Dedifferentiated amniotic fluid mesenchymal stem cell (primary cell): ENCODE measurements at regions not wholly inside any gene's neighbourhood (a gene's known extent, or its start where the extent isn't known, plus 50 kb on each side); places are given as distances from the start of the nearest gene placed in this dataset.
A peak's percentile ranks its signal among the peaks of the same experiment; 100 is the strongest.

Experiments used
- DNase-seq: peaks from one replicate; pipeline ENCODE4 v3.0.0-alpha.2; 2016; ENCODE audit errors: extremely low spot score

GRCh38 chr3:188036375-188037194 is 117.4 kb upstream of the LPP start:
- no peak for DNase-seq

DNA sequence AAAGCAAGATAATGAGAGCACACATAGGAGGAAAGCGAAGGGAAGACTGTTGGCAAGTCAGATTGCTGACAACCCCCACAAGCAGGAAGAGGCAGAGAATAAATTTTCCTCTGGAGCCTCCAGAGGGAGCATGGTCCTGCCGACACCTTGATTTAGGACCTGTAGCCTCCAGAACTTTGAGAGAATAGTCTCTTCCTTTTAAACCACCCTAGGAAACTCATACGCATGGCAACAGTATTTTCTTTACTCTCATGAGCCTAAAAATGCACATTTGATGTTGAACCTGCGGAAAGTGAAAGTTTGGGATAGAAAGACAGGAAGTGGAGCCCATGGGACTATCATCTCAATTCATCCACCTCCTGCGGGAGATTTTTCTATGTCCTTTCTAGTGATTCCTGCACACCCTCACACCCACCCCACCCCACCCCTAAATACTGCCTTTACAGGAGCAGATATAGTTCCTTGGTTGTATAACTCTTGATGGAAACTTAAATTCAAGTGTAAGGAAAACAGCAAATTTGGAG is 116.7 kb upstream of the LPP start:
- DNase-seq: no peak

DNA sequence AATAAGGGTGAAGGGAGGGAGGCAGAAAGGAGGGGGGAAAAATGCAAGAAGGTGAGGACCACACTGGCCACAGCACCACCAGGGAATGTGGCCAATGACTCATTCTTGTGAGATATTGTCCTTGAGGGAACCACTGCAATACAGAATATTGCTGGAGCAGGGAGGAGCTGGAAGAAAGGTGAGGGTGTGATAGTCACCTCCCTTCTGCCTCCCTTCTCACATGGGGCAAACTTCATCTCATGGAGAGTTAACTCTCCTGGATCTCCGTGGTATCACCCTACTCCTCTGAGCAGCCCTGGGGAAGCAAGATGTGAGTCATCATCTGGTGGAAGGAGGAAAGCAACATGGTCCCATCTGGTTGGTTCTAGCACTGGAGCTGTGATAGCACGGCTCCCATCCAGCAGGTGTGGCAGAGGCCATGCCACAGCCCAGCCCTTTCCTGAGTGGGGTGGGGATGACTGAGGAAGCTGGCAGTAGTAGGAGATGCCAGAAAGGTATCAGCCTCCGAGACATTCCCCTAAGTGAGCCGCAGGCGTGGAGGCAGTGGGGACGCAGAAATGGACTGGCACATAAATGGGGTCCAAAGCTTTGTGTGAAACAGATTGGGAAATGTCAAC is 115.9 kb upstream of the LPP start:
- no peak for DNase-seq

- DNase-seq: no peak
Observed at GRCh38 chr3:188041193-188041592, 112.8 kb upstream of the LPP start.

DNA sequence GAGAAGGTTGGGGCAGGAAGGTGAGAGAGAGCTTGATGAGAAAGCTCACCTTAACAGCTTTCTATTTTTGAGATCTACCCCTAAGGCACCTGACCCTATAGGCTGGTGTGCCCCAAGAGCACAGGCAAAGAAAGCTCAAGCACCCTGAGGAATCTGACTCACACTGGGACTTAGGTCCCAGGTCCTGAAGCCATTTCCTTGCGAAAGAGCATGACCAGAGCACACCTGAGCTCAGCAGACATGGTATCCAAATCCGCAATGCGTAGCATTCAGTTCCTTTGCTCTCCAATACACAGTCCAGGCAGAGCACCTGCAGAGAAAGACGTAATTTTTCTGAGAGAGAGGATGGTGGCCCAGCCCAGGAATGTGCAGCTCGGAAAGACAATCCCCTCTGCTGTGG is 112.1 kb upstream of the LPP start:
- DNase-seq: no peak

- no peak for DNase-seq
Observed at GRCh38 chr3:188042466-188042865, 111.5 kb upstream of the LPP start.

GRCh38 chr3:188043891-188044290 is 110.1 kb upstream of the LPP start:
- DNase-seq: no peak

GRCh38 chr3:188046561-188047211 is 107.3 kb upstream of the LPP start:
- no peak for DNase-seq

DNA sequence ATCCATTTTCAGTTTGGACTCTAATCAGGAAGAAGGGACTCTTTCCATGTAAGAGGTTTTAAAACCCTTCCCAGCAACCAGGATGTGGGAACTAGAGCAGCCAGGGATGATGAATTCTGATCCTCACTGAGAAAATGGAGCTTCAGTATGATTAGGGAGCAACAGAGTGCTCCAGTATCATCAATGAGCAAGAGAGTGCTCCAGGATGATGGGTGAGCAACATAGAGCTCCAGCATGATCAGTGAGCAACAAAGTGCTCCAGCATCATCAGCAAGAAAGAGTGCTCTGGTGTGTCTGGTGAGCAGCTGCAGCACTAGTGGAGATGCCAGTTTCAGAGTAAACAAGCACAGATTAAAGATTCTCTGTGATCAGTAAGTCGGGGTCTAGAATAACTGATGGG is 106.4 kb upstream of the LPP start:
- DNase-seq: no peak

DNA sequence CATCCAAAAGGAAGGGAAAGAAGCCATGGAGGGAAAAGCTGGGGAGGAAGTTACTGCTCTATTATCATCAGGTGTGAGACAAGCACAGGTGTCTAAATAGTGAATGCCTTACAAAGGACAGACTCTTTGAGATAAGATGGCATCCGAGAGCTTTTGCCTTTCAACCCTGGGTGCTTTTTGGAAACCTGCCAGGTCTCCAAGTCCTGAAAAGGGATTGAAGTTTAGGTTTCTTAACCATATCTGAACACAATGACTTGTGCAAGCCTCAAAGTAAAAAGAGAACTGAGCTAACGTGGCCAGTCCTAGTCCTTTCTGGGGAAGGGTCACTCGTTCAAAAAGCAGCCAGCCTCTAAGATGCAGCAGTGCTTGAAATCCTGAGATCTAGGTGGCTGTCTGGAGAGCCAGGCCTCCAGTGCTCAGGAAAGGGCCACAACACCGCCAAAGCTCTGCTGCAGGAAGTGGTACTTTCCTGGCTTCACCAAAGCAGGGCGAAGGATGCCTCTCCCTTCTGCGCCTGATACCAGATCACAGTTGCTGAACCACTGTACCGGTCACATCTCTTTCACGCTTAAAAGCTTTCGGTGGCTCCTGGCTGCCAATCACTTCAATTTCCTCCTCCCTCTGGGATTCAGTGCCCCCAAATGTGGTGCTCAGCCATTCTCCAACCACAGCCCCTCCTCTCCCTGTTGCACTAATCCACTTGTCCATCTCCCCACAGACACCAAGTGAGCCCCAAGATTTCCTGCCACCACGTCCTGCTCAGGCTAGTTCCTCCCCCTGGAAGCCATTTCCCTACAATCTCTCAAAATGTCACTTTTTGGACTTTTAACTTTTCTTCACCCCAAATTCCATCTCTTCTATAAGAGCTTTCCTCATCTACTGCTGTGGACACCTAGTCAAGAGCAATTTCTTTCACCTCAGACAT is 104.1 kb upstream of the LPP start:
- DNase-seq: no peak

GRCh38 chr3:188051801-188052168 is 102.2 kb upstream of the LPP start:
- no peak for DNase-seq

DNA sequence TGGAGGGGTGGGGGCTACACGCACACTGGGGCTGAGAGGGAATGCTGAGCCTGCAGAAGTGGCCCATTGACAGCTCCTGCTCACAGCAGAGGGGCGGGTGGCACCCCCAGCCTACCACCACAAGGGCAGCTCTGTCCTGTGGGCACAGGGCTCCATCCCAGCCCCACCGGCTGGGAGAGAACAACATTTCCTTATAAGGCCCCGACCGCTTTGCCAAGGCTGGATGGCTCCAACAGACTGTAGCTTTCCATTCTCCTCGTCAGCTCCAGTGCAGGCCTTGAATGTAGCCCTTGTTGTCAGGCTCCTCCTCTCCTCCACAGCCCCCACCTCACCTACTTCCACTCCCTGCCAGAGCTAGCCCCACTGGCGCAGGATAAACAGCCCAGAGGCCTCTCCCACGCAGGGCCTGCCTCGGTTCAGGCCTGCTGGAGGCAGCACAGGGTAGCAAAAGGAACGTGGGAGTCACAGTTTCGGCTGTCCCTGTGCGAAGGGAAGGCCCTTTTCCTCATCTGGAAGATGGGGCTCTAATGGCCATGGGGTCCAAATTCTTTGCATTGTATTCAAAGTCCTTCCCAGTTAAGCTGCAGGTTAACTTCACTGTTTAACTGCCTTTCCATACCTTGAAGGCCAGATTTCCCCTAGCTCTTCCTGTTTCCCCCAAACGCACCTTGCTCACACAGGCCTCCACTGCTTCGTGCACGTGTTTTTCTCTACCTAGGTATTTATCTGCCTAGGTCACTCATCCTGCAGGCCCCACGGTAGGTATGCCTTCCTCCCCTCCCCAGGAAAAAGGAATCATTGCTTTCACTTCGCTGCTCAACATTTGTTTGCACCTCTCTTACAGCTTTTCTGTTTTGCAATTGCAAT is 101.6 kb upstream of the LPP start:
- DNase-seq: no peak

DNA sequence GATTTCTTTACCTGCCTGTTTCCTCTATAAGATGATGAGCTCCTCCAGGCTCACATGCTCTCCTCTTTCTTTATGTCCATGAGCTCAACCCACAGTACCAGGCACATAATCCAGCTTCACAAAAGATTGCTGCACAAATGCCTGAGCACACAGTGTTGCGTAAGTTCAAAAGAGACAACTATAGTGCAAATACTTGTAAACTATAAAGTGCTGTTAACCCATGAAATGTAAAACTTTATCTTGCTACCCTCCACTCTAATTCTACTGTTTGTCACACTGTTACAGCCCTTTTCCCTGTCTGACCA is 101.0 kb upstream of the LPP start:
- no peak for DNase-seq

DNA sequence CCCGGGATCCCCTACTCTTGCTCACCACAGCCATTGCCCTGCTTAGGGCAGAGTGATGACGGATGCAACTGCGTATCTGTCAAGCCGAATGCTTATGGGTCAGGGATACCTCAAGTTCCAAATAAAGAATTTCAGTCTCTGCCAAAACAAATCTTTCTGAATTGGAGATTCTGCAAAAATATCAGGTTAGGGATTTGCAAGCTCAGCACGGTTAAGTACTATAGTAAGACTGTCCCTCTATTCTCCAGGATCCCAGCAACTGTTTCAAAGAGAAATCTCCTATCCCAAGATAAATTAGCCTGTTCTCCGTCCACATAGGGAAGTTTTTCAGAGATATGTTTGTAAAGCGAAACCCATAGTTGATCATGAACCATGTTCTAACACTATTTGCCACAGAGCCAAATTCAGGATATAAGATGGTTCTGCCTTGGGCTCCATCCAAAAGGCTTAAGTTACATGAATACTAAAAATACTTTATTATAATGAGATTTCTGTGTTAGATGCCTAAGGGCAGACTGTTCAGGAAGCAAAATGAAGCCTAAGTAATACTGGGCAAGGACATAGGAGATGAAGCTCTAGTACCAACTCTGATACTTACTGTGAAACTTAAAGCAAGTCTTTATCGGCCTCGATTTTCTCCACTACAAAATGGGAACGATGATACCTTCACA is 100.1 kb upstream of the LPP start:
- peak; percentile 25 for DNase-seq

GRCh38 chr3:188054541-188054940 is 99.4 kb upstream of the LPP start:
- DNase-seq: no peak

- DNase-seq: no peak
Observed at GRCh38 chr3:188055388-188055787, 98.6 kb upstream of the LPP start.

GRCh38 chr3:188057124-188057523 is 96.8 kb upstream of the LPP start:
- DNase-seq: no peak

DNA sequence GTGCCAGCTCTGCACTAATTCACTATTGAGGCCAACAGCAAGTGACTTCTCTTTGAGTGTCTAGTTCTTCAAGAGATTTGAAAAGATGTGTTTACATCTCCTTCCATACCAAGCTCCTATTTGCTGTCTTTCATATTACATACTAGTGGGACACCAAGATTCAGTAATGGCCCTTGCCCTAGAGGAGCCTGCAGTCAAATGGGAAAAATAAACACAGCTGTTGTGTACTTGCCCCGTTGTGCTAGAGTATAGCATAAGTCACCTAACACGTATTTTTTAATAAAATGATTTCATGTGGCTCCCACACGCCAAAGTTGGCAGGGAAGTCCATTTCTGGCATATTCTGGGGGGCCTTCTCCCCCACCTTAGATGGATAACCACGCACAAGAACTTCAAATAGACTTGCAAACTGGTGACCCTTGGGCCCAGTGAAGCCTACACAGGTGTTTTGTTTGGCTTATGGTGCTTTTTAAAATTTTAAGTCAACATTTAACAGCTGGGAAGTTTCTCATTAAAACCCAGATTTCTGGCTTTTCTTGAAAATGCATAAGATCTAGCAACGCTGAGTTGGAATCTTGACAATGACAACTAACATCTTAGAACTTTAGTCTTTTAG is 95.3 kb upstream of the LPP start:
- DNase-seq: no peak

DNA sequence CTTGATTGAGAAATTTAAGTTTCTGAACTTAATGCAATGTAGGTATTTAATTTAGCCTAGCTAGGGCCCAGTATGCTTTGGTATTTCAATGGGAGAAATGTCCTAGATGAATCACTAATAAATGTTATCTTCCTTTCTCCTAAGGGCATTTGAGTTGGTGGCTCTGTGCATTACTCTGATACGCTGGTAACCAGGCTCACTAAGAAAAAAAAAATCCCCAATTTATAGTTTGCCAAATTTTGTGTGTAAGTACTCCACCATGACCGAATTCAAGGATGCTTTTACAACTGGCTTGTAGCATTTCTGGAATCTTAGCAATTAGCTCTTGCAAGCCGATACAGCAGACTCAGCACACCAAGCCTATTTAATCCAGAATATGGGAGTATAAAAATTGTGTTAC is 94.6 kb upstream of the LPP start:
- no peak for DNase-seq

DNA sequence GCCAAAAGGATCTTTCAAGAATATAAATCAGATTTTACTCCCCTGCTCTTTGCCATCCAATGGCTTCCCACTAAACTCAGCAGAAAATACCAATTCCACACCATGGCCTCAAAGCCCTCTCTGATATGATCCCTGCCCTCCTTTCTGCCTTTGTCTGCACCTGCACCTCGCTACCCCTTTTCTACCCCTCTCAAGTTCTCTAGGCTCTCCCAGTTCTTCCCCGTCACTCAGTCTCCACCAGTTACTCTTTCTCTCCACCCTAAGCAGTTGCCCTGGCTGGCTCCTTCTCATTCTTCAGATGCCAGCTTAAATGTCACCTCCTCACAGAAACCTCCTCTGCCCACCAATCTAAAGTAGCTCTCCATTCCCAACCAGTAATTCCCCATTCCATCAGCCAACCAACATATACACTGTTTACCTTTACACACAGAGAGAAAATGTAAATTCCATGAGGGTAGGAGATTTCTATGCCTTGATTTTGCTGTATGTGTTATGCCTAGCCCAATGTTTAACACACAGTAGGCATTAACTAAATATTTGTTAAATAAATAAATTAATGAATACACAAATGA is 93.6 kb upstream of the LPP start:
- no peak for DNase-seq
